ENCODE measurements at regions not wholly inside any gene's neighbourhood (a gene's known extent, or its start where the extent isn't known, plus 50 kb on each side); places are given as distances from the start of the nearest gene placed in this dataset.

DNA sequence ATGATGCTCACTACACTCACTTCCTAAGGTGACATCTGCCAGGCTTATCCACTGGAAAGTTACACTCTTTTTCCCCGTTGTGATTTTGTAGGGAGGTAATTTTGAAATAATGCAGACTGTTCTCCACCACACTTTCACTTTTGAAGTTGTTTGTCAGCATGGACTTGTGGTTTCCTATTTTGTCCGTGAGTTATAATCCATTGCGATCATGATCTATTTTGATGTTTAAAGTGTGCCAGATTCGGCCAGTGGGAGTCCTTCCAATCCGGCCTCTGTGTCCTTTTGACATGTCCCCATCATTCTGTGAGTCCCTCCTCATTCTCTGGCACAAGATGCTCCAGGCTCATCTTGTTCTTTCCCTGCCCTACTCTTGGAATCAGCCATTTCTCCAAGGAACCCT, 211.3 kb upstream of the KLF4 start:
- TF ChIP-seq, protein P1, sequence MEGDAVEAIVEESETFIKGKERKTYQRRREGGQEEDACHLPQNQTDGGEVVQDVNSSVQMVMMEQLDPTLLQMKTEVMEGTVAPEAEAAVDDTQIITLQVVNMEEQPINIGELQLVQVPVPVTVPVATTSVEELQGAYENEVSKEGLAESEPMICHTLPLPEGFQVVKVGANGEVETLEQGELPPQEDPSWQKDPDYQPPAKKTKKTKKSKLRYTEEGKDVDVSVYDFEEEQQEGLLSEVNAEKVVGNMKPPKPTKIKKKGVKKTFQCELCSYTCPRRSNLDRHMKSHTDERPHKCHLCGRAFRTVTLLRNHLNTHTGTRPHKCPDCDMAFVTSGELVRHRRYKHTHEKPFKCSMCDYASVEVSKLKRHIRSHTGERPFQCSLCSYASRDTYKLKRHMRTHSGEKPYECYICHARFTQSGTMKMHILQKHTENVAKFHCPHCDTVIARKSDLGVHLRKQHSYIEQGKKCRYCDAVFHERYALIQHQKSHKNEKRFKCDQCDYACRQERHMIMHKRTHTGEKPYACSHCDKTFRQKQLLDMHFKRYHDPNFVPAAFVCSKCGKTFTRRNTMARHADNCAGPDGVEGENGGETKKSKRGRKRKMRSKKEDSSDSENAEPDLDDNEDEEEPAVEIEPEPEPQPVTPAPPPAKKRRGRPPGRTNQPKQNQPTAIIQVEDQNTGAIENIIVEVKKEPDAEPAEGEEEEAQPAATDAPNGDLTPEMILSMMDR (IDR thresholded peaks at IDR 0.05; ENCODE audit: extremely low read depth in 1 of 2, insufficient read depth in 1 of 2, low read depth in 1 of 2, low read length in 2 of 2), result no peak
- TF ChIP-seq EZH2 (IDR thresholded peaks at IDR 0.05; ENCODE audit: borderline replicate concordance, low read depth, low read length, severe bottlenecking), result no peak
- TF ChIP-seq POLR2AphosphoS5 (IDR thresholded peaks at IDR 0.05; ENCODE audit: insufficient read depth, low read depth, low read length), result no peak

All from endothelial cell of umbilical vein (primary cell).